Choroid plexus epithelial cell (primary cell): ENCODE measurements at regions not wholly inside any gene's neighbourhood (a gene's known extent, or its start where the extent isn't known, plus 50 kb on each side); places are given as distances from the start of the nearest gene placed in this dataset.

Experiments used
- DNase-seq: peaks from one replicate; pipeline ENCODE4 v3.0.0-alpha.2; 2010; ENCODE audit warnings: low read depth
- H3K4me3 ChIP-seq: 2 replicates; pipeline ENCODE4 v1.5.1; 2011; ENCODE audit warnings: low read depth, mild to moderate bottlenecking, control low read depth, low read length, moderate library complexity
- CTCF ChIP-seq: conservative IDR thresholded peaks from 2 replicates; pipeline ENCODE4 v1.5.1; 2011; ENCODE audit warnings: low read depth, mild to moderate bottlenecking, control low read depth, inconsistent platforms, low read length, moderate library complexity

GRCh38 chr12:107322063-107322462 is 228.7 kb upstream of the CRY1 start:
- no peak overlapping the region for H3K4me3 ChIP-seq
- no peak for TF ChIP-seq CTCF
- no peak for DNase-seq

GRCh38 chr12:107325075-107325608 is 231.8 kb upstream of the CRY1 start:
- DNase-seq: no peak
- no peak for TF ChIP-seq CTCF

GRCh38 chr12:107326237-107326636 is 232.9 kb upstream of the CRY1 start:
- TF ChIP-seq CTCF: no peak
- DNase-seq: no peak
- H3K4me3 ChIP-seq: no peak overlapping the region

More at GRCh38 chr12:107325075-107325608, 231.8 kb upstream of the CRY1 start:
- no peak overlapping the region for H3K4me3 ChIP-seq

GRCh38 chr12:107327651-107328182 is 234.4 kb upstream of the CRY1 start:
- DNase-seq: no peak
- H3K4me3 ChIP-seq: no peak overlapping the region
- TF ChIP-seq CTCF: peak; percentile 8

- no peak overlapping the region for H3K4me3 ChIP-seq
- TF ChIP-seq CTCF: no peak
- peak; percentile 63 for DNase-seq
These were observed 235.2 kb upstream of the CRY1 start for GRCh38 chr12:107328442-107329133.

- no peak for TF ChIP-seq CTCF
- peak; percentile 67 for DNase-seq
- no peak overlapping the region for H3K4me3 ChIP-seq
These were observed 236.4 kb upstream of the CRY1 start for GRCh38 chr12:107329569-107330324.
